HG03066 (cell line): ENCODE measurements at regions not wholly inside any gene's neighbourhood (a gene's known extent, or its start where the extent isn't known, plus 50 kb on each side); places are given as distances from the start of the nearest gene placed in this dataset.

Experiments
- ATAC-seq: cut with Tn5 transposase; IDR thresholded peaks from one replicate; pipeline ENCODE4 v1.9.1; 2021; ENCODE audit warnings: low read depth; ENCODE audit not compliant: unreplicated experiment

GRCh38 chr21:35259457-35259856, 210.4 kb upstream of the RUNX1 start:
- no peak for ATAC-seq

DNA sequence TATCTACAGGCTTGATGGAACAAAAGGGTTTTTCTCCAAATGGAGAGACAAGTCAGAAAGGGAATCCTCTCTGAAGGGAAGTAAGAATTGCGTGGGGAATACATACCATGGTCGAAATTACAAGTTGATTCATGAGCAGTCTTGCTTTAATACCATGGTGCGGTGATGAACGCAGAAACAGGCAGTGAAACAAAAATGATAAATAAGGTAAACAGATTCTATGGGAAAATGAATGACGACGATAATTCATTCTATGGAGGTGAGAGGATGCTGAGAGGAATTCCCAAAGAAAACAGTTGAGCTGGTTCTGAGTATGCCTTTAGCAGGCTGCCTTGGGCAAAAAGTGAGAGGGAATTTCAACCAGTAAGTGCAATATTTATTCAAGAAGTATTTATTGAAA, 209.4 kb upstream of the RUNX1 start:
- ATAC-seq, result no peak

DNA sequence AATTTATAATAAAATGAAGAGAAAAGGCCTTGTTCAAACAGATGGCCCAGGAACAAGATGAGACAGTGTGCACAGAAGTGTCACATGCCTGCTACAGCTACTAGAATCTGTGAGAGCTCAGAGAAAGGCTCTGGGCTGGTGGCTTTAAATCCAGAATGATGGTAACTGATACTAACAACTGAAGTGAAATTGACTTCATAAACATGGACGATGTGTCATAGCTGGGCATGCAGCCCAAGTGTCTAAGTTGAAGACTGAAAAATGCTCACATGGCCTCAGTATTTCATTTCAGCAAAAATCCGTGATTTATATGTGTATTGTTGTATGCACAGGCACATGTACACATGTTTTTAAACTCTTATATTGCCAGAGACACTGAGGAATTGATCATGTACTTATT, 208.3 kb upstream of the RUNX1 start:
- no peak for ATAC-seq

GRCh38 chr21:35256468-35256988, 207.4 kb upstream of the RUNX1 start:
- no peak for ATAC-seq

DNA sequence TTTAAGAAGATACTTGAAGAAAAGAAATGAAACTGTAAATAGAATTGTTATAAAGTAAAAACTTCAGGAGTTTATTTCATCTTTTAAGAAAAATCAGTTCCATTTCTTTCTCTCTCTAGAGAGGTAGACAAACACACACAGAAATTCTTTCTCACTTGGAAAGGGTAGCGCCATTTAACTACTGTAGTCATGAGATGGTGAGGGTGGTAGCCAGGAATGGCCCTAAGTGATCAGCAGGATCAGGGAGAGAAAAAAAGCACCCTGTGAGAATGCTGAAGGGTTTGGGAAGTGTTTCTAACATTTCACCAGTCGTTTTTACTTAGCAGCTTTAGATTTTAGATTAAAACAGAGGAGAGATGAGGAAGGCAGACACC, 205.7 kb upstream of the RUNX1 start:
- no peak for ATAC-seq

GRCh38 chr21:35254006-35254764, 205.1 kb upstream of the RUNX1 start:
- no peak for ATAC-seq

GRCh38 chr21:35252831-35253230, 203.7 kb upstream of the RUNX1 start:
- no peak for ATAC-seq

- no peak for ATAC-seq
Measured at GRCh38 chr21:35249636-35250035, 200.5 kb upstream of the RUNX1 start.

GRCh38 chr21:35245879-35246278, 196.8 kb upstream of the RUNX1 start:
- ATAC-seq, result no peak

DNA sequence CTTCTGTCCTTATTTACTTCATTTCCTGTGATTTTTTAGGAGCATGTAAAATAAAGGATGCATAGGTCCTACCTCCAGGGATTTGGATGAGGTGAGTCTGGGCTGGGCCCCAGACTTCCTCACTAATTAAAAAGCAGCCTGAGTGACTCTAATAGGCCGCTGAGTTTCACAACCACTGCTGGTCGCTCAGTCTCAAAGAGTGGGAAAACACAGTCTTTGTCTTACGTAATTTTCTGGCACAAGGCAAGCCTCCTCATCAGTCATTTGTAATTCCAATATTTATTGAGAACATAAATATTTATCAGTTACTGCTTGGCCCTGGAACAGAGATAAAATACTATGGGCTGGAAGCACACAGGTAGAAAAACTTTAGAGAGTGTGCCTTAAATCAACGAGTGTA, 195.4 kb upstream of the RUNX1 start:
- no peak for ATAC-seq

DNA sequence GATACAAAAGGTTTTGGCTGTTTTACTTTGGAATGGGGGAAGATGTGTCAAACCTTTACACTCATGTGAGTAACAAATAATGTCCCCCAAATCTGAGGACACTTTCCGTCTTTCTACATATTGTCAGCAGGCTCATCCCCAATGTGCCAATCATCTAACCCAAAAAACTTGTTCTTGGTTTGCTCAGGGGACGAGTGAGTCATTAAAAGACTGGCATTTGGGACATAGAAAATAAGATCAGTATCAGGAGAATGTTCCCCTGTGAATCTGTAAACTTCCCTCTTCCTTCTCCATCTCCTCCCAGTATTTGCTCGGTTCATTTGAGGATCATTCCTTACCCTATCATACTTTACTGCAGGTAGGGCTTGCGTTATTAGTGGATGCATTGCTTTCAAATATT, 194.1 kb upstream of the RUNX1 start:
- no peak for ATAC-seq

GRCh38 chr21:35239811-35240219, 190.7 kb upstream of the RUNX1 start:
- no peak for ATAC-seq

DNA sequence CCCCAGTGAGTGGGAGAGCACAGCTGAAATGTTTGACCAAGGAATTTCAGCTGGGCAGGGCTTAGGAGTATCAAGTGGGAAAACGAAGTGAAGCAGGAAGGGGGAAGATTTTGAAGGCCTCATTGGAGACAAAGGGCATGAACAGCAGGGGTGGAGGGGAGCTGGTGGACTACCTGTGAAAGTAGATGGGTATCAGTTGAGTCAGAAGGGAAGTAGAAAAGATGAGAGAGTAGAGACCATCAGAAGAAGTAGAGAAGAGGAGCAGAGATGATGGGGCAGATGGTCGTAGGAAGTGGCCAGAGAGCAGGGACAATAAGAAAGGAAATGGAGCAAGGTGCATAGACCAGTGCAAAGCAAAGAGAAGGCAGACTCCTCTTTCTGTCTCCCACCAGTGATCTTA, 189.0 kb upstream of the RUNX1 start:
- ATAC-seq, result no peak

GRCh38 chr21:35237287-35237686, 188.2 kb upstream of the RUNX1 start:
- ATAC-seq, result no peak

DNA sequence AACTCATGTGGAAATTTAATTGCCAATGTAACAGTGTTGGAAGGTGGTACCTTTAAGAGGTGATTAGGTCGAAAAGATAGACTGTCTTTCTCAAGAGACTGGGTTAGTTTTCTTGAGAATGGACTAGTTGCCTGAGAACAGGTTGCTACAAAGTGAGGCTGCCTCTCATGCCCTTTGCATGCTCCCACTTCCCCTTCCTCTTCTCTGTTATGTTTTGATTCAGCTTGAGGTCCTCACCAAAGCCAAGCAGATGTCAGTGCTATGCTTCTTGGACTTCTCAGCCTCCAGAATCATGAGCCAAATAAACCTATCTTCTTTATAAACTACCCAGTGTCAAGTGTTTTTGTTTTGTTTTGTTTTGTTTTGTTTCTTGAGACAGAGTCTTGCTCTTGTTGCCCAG, 187.0 kb upstream of the RUNX1 start:
- ATAC-seq, result no peak

DNA sequence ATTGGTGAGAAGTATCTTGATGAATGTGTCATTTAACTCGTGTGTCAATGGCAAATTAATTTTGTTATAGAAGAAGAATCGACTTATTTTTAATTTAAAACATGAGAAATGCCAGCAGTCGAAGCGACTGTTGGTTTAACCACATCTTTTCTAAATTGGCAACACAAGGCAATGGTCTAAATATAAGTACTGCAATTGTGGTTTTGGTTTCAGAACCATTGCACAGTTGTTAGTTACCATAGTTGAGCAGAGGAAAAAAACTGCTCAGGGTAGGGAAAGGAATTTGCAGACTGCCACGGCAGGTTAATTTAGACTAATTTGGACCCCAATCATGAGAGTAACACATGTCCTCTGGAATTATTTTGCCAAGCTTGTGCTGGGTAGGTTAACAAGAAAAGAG, 185.6 kb upstream of the RUNX1 start:
- no peak for ATAC-seq

DNA sequence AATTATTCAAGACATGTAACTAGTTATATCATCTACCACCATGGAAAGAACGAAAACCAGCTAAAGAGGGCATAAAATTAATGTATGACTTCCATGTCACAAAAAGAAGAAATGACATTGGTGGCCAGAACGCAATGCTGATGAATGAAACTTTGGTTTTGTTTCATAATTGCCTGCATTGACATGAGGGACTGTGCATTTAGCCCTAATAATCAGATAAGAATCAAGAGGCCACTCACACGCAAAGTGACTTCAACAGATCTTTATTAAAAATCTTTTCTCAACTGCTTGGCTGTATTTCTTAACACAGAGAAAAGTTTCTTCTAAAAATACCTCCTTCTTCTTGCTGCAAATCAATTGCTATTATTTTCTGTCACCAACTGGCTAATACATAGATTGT, 184.7 kb upstream of the RUNX1 start:
- no peak for ATAC-seq

DNA sequence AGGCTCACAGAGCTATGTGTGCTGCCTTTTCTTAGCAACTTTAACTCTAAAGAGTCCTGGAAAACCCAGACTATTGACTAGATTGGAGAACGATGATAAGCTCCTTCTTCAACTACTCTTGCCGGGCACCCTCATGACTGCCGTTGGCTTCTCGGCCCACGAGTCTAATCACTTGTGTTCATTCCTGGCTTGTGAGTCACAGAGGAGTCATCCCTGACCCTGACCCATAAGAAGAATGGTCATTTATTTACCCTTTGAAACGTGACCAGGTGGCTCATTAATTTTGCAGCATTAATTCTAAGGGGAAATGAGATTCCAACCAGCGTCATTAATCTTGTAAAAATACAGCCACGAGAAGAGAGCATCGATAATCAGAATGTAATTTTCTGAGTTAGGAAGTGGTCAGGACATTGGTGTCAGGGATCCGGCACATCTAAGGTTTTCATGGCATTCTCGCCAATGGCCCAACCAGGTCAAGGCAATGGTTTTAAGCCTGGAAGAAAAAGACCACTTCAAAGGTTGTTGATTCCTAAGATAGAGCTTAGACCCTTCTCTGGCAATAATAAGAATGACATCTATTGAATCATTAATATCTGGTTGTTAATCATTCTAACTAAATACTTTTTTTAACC, 183.6 kb upstream of the RUNX1 start:
- no peak for ATAC-seq

DNA sequence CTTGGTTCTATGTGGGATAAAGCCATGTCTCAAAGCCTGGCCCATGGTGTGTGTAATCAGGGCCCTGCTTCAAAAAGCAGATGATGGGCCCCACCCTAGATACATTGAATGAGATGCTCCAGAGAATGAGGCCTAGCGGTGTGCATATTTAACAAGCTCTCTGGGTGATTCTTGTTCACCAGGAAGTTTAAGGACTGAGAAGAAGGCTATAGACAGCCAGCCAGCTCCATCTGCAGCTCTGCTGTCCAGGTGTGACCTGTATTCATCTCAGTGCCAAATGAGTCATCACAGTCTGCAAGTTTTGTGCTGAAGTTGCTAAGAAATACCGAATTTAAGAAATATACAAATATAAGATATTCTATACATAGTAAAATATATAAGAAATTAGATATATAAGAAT, 182.0 kb upstream of the RUNX1 start:
- ATAC-seq, result no peak

DNA sequence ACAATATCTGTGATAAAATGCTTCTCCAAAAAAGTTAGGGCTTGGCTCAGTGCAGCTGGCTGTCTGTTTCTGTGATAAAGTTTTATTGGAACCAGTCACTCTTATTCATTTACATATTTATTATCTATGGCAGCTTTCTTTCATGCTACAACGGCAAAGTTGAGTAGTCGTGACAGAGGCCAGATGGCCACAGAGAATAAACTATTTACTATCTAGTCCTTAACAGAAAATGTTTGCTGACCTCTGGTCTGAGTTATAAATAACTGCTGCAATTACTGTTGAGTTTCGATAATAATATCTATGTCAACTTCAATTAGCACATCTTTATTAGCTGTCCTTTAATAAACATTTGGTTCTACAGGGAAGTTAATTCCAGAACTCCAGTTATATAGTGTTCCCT, 180.2 kb upstream of the RUNX1 start:
- no peak for ATAC-seq

- no peak for ATAC-seq
Measured at GRCh38 chr21:35227786-35228185, 178.7 kb upstream of the RUNX1 start.
